M059J (cell line): ENCODE measurements at regions not wholly inside any gene's neighbourhood (a gene's known extent, or its start where the extent isn't known, plus 50 kb on each side); places are given as distances from the start of the nearest gene placed in this dataset.
A peak's percentile ranks its signal among the peaks of the same experiment; 100 is the strongest.
"Not testable (repeated sequence)": the region's sequence is repeated elsewhere in the genome, so short reads cannot be mapped to it uniquely, and the experiment has no call there.

Experiments
- DNase-seq: peaks from one replicate; pipeline ENCODE4 v3.0.0-alpha.2; 2012; ENCODE audit warnings: low read depth

DNA sequence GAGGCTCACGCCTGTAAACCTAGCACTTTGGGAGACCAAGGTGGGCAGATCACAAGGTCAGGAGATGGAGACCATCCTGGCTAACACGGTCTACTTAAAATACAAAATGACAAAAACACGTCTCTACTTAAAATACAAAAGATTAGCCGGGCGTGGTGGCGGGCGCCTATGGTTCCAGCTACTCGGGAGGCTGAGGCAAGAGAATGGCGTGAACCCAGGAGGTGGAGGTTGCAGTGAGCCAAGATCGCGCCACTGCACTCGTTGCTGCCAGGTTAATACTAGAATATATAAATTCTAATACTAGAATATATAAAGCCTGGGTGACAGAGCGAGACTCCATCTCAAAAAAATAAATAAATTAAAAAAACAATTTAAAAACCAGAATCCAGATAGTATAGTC is 588.7 kb upstream of the CDH7 start:
- DNase-seq = not testable (repeated sequence)

DNA sequence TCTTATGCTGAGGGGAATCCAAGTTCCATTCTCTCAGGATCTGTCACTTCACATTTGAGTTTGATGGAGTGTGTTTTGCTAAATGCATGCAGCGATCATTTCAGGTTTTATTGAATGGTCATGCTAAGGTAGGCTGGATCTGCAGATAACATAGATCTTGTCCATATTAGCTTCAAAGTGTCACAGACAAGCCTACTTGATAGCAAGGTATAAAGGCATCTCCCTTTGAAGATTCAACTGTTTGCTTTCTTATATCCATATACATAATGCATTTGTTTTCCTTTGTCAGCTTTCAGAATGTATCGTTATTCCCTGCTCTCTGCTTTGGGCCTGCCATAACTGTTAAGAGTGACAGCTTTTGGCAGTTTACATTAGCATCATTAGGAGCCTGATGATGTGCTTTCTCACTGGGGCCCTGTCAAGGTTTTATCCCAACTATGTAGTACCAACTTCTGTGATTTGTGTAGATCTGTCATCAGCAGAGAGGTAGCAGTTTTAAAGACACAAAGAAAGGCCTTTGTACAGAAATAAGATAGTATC is 604.3 kb upstream of the CDH7 start:
- no peak for DNase-seq

DNA sequence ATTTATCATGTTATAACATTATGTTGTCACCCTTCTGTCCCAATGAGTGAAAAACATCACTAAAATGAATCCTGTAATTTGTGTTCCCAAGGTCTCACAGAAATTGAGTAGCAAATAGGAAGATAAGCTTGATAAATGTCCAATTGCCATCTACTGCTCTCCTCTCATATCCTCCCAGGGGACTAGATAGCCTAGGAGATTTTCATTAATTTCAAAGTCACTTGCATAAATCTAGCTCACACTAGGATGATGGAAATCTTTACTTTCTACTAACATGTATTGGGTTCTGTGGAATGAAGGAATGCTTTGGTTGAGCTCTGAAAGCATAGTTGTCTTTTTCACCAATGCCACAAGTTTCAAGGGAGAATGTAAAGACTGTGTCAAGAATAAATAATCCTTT is 605.5 kb upstream of the CDH7 start:
- DNase-seq = no peak

DNA sequence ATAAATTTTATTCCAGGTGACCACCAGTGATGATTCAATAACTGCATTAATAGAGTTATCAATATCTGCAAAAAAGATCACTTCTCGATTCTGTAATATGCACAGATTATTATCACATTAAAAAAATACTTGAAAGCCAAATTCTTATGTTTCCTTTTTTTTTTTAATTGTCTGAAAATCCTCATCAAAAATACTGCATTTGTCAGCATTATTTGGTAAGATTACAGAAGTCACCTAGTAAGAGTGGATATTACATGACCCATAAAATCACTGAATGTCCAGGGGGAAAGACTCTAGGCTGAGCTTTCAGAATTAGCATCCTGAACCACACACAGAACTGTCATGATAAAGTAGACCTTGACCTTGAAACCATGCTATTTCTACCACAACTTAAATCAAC is 617.2 kb upstream of the CDH7 start:
- no peak for DNase-seq

DNA sequence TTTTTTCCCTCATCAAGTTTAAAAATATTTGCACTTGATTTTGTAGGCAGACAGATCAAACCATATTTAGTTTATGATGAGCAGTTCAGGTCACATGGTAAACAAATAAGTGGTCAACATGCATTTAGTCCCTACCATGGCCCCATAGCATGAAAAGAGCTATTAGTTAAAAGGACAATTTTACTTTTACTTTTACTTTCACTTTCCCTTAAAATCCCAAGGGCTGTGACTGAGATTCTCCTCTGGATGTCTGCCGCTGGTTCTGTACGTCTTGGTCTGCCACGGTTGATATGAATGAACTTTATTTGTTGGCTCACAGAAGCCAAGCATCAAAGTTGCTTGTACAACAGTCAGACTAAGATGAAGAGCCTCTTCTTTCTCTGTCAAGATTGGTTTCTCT is 626.2 kb upstream of the CDH7 start:
- peak; percentile 0 for DNase-seq

DNA sequence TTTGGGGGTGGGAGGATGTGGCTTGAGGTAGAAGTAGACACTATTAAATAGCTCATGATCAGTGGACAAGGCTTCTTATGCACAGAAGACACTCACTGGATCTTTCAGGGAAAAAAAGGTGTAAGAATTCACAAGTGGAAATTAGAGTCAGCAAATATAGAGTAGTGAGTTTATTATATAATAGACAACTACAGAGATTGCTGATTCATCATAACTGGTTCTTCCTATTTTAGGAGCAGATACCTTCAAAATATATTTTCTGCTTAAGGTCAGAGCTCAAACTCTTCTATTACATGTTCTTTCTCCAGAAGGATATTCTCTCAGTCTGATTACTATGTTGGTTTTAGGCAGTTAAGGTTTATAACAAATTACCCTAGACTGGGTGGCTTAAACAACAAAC is 646.9 kb upstream of the CDH7 start:
- DNase-seq = no peak

DNA sequence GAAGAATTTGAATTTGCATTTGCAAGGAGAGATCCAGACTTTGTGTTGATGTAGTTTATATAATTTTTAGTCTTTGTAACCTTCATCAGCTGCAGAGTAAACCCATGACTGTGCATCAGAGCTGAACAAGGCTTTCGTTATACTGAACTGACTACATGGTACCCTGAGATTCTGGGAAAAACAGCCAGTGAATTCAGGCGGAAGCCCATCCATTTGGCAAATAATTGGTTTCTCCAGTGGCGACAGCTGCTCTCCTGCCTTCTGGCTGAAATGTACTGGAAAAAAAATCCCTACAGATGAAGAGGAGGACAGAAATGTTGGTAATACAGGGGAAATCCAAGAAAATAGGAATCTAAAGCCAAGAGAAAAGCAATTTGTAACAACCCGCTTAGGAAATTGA is 657.5 kb upstream of the CDH7 start:
- DNase-seq = no peak

DNA sequence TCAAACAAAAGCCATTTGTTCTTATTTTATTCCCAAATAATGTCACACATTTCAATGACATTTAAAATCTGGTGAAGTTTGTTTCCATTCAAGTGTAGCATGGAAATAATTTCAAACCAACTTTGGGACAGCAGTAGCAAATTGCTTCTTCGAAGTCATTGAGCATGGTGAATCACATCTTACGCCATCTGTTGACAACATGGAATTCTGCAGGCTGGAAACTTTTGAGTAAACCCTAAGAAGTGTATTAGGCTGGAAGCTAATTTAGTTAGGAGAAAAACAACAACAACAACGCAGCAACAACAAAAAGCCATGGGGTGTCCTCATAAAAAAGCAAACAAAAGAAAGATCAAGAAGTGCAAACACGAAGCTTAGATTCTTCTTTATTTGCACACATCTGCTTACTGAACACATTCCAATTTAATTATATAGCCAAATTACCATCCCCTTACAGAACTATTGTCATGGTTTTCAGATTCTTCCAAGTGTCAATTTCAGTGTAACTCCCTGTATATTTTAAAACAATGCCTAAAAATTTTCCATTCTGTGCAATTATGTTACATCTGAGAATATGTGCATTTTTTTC is 659.0 kb upstream of the CDH7 start:
- DNase-seq = peak; percentile 2

DNA sequence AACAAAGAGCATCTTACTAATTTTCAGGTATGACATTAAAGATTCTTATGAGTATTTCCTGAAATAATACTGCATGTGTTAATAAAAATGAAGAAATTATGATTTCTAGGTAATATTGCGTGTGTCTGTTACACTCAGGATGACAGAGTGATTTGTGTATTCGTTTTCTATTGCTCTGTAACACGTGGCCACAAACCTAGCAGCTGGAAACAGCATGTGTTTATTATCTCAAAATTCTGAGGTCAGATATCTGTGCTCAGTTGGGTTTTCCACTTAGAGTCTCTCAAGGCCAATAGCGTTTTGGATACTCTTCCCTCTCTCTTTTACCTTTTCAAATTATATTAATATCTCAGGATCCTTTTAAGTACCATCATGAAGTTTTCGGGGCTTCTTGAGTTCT is 667.9 kb upstream of the CDH7 start:
- no peak for DNase-seq

DNA sequence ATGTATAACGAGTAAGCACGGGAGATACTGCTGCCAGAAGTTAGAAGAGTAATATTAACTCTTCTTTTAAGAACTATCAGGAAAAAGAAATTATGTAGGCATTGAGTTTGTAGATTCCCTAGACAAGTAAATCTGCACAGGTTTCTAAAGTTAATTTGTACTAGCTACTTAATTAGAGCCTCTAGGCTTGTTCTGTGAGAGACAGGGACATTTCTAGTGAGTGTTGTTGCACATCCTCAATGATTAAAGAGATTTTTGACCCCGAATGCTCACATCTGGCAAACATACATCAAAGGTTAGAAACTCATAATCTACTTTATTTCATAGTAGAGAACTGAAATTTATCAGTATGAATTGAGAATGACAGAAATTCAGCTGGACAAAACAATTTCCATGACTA is 669.0 kb upstream of the CDH7 start:
- DNase-seq = no peak

DNA sequence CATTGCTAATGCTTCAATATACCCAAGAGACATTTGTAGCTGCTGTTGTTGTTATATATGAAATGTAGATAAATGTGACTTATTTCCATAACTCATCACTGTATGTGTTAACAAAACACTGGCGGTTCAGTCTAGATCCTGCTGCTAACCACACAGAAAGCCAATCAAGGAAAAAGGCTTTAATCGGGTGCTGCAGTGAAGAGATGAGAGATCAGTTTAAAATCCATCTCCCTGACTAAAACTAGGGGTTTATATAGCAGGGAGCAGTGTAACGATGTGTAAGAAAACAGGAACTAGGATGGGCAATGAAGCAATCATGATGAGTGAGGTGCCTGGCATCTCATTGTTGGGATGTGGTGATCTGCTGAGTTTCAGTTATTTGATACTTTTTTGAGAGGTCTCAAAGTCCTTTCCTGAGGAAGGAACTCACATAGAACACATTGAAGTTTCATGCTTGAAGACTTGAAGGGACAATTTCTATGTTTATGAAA is 677.7 kb upstream of the CDH7 start:
- DNase-seq = no peak

DNA sequence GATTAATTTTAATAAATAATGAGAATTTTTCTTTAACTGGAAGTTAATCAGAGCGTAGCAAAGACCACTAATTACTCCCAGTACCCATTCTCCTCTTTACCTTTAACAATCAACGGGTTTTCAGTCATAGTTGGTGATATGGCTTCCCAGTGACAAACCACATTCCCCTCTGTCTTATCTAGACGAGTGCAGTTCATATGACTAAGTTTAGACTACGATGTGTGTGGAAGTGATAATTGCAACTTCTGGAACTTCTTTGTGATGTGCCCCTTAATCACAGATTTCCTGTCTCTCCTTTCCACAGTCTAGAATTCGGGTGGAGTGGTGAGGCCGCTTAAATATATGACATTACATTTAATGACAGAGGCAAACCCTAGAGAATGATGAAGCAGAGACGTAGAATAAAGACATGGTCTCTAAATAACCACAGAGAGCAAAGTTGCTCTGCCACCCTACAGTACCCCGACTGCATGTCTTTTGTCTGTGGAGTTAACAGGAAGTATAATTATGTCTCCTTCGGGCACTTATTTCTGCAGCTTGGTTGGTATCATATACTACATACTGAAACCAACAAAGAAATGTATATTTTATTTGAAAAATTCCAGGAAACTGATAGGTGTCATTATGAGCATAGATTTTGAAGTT is 693.3 kb upstream of the CDH7 start:
- no peak for DNase-seq

DNA sequence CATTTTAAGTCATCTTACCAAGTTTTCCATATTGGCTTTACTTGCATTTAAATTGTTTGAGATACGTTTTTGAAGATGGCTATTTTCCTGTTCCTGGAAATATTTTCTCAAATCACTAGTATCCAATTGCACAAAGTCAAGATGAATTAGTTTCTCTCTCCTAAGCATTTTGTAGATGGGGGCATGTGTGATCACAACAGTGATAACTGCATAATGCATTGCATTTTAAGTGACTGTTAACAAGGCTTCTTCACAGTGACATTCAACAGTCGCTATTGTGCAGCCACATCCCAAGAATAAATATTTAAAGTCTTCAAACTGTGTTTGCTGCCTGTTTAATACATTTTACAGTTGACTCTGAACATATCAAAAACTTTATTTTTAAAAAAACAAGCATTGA is 694.2 kb upstream of the CDH7 start:
- no peak for DNase-seq

DNA sequence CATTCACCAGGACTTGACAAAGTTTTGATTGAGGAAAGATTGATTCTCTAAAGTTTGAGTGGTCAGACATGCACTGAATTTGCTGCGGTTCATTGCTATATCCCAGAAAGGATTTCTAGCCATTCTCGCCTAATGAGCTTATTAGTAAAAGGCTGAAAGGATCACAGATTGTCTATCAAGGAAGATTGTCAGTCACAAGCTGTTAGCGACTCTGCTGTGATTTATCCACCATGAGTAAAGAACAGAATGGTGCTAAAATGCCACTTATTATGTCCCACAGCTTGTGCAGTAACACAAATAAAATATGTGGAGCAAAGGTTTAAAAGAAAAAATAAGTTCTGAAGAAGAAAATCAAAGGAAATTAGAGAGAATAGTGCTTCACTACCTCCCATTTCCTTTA is 701.2 kb upstream of the CDH7 start:
- DNase-seq = no peak

DNA sequence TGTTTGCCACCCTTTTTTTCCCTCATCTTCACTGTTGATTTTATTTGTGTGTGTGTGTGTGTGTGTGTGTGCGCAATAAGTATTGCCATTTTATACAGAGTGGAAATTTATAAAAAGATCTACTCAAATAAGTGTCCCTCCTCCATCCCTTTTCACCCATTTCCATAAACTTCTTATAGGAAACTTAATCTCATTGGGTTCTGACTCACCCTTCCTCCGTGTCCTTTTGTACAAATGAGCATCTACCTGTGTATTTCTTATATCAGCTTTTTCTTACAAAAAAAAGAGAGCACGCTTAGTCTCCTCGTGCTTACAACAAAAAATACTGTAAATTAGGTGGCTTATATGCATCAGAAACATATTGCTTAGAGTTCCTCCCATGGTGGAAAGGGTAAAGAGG is 711.2 kb upstream of the CDH7 start:
- DNase-seq = no peak

DNA sequence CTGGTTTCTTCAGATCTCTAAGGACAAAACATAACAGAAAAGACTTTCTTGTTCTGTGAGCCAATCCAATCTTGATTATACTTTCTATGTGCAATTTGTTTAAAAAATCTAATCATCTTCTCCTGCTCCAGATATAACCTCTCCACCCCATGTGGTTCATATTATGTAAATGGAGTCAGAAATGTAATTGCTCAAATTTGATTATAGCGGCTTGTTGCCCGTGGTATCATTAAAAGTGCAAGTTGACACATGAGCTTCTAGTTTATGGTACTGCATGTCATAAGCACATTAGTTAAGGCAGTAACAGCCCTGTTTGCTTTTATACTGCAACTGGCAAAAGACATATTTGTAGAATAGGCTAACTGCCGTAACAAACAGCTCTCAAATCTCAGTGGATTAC is 715.1 kb upstream of the CDH7 start:
- no peak for DNase-seq

DNA sequence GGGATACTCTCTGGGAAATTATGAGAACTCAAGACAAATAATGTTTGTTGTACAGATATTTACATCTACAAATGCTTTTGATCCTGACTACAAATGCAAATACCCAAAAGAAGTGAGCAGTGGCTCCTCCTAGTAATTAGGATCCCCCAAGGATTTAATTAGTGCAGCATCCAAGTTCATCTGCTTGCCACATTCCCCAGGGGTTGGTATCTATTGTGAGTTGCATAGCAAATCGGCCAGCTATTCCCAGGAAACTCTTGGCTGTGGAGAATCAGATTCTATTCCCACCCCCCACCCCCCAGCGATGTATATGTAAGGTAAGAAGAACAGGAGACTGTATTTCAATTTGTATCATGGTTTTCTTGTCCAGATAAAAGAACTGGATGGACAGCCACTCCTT is 725.1 kb upstream of the CDH7 start:
- no peak for DNase-seq

DNA sequence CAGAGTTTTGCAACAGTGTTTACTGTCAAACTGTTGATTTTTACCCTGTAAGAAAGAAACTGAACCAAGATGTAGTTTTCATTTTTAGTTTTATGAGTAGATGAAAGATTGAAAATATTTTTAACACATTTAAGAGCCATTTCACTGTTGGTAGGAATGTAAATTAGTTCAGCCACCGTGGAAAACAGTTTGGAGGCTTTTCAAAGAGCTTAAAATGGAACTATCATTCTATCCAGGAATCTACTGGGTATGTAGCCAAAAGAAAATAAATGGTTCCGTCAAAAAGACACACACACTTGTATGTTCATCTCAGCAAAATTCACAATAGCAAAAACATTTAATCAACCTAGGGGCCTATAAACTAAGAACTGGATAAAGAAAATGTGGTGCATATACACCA is 729.8 kb upstream of the CDH7 start:
- no peak for DNase-seq

DNA sequence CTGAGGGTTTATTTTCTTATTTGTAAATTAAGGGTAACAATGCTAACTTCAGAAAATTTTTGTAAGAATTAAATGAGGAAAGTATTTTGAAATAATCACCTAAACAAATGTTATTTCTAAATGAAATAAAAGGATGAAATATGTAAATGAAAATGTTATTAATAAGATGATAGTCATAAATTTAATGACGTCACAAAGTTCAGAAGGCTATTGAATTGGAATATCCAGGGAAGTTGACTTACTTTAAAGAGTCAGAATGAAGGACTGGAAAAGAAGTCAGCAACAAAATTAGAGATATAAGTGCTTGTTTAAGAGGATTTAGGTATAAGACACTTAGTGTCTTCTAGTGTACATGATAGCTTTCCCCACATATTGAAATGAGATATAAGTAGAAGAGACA is 732.6 kb upstream of the CDH7 start:
- DNase-seq = no peak

DNA sequence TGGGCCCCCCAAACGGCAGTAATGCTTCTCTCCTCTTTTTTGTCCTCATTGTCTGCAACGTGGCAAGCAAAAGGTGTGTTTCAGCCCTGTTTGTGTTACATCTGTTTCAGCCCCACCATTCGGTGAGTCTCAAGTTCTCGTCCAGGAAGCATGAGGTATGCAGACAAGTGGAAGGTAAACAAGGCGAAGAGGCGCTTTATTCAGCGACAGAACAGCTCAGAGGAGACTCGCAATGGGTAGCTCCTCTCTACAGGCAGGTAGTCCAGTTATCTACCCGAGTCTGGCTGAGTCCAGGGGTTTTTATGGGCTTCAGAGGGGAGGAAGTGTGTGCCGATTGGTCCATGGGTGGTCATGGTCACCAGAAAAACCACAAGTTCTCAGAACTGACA is 733.4 kb upstream of the CDH7 start:
- no peak for DNase-seq

DNA sequence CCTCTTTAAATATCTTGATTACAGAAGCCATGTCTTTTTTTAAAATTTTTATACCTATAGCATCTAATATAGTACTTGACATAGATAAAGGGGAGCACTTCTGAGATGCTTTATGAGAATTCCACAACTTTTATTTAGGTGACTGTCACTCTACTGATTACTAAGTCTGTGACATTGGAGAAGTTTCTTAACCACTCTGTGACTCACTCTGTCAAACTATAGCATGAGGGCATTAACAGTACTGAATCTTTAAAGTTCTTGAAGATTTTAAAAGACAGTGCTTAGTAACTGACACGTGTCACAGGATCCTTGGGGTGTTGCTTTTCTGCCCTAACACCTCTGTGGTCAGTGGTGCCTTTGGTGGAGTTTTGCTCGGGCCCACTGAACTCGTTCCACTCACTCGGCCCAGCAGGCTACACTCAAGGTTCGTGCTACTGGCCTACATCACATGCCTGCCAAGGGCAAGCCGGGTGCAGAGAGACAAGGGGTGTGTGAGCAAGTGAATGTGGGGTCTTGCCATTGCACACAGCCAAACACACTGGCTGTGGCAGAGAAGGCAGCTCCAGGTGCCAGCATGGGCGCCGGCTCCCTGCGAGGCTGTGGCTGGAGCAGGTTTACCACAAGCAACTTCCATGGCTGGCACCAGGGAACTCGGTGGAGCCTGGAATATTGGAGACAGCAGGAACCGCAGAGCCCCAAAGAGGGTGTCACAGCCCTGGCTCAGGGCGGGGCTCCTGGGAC is 734.0 kb upstream of the CDH7 start:
- DNase-seq = no peak

DNA sequence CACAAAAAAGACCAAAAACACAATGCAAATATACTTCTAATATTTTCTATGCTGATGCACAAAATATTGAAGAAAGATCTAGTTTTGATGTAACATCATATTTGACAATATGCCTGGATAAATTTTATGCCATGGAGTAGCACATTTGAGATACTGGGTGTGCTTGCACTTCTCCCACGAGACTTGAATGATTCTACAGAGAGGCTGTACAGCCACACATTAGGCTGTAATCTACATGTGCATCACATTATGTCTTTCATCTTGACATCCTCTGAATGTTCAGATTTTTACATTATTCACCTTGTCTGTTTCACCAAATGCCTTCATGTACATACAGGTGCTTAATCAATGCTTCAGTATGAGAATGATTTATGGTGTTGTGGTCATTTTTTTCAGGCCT is 756.4 kb upstream of the CDH7 start:
- DNase-seq = no peak

DNA sequence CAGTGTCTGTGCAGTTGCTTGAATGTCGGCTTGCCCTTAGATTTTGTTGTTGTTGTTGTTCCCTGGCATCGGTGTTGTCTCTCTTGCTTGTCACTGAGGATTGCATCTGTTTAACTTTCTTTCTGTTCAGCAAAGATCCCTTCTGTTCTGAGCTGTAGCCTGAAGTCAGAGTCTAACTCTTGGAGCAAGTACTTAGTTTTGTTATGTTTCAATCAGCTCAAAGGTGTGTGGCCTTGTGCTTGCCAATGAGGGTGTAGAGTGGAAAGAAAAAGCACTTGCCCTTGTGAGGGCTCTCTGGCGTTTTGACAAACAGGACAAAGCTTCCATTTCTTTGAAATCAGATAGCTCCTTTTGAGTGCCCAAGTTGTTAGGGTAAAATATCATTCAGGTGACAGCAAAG is 757.1 kb upstream of the CDH7 start:
- DNase-seq = no peak
